Kidney (tissue), 13 donors: ENCODE measurements at regions not wholly inside any gene's neighbourhood (a gene's known extent, or its start where the extent isn't known, plus 50 kb on each side); places are given as distances from the start of the nearest gene placed in this dataset.

ENCODE experiments used
- DNase-seq, 5 donors: peaks; one replicate each; pipeline ENCODE4 v3.0.0-alpha.2; 2013 to 2020
- FAIRE-seq: peaks from 2 replicates; lab custom pipeline; 2012; peaks lifted over from hg19 to GRCh38; lab: Jason Lieb, UNC
- H3K27ac ChIP-seq, 2 donors: one replicate each; pipeline ENCODE4 v1.7.0; 2013; ENCODE audit warnings: low read depth in 2 of 2, low read length in 2 of 2, inconsistent platforms in 1 of 2
- H3K27me3 ChIP-seq: one replicate; pipeline ENCODE4 v1.7.1; 2013; ENCODE audit warnings: low read length, inconsistent platforms; ENCODE audit not compliant: control insufficient read depth, insufficient read depth
- H3K36me3 ChIP-seq, 3 donors: one replicate each; pipeline versions ENCODE4 v1.7.0 to v1.7.1; 2013; ENCODE audit warnings: low read length in 3 of 3, control low read depth in 1 of 3, inconsistent platforms in 1 of 3; ENCODE audit not compliant: insufficient read depth in 3 of 3, control insufficient read depth in 2 of 3
- H3K4me1 ChIP-seq, 3 donors: one replicate each; pipeline versions ENCODE4 v1.7.0 to v1.7.1; 2013; ENCODE audit warnings: low read length in 3 of 3, inconsistent platforms in 1 of 3, low read depth in 1 of 3; ENCODE audit not compliant: control insufficient read depth in 2 of 3, insufficient read depth in 2 of 3
- H3K4me3 ChIP-seq, 3 donors: one replicate each; pipeline versions ENCODE4 v1.7.0 to v1.8.1; 2013; ENCODE audit warnings: low read length in 3 of 3, control low read depth in 1 of 3, inconsistent platforms in 1 of 3
- H3K9ac ChIP-seq, 3 donors: one replicate each; pipeline versions ENCODE4 v1.7.0 to v1.7.1; 2013; ENCODE audit warnings: low read length in 3 of 3, control low read depth in 1 of 3, inconsistent platforms in 1 of 3
- H3K9me3 ChIP-seq, 3 donors: one replicate each; pipeline versions ENCODE4 v1.7.0 to v1.7.1; 2013; ENCODE audit warnings: low read length in 3 of 3, control low read depth in 1 of 3, inconsistent platforms in 1 of 3; ENCODE audit not compliant: control insufficient read depth in 2 of 3, insufficient read depth in 1 of 3
- CTCF ChIP-seq: IDR thresholded peaks from 3 replicates; pipeline ENCODE4 v1.5.1; 2012; ENCODE audit warnings: mild to moderate bottlenecking, moderate library complexity, borderline replicate concordance; ENCODE audit not compliant: insufficient read depth; ENCODE audit errors: extremely low read depth
- intact Hi-C: fragments of 100-400 bp; cut with DNase I; formaldehyde crosslinking; loops from one replicate; pipeline ENCODE4 v1.11.1; 2022
- donor health status: control.
- donor health status: control.
- donor health status: control.
- donor health status: control.
- donor health status: control.
- donor health status: DM: yes; HTN: yes; CAD: no.
- donor health status: Normal renal cell carcinoma (clear cell type).

- Histone ChIP-seq H3K4me1 (no peaks in the 10 kb centered on the region), H3K36me3 (no peaks in the 10 kb centered on the region), H3K4me3 (no peak overlapping the region), H3K27me3 (no peaks in the 10 kb centered on the region), H3K27ac (no peak overlapping the region), H3K9ac (no peak overlapping the region), H3K9me3 (no peaks in the 10 kb centered on the region)
- intact Hi-C loops = no loop called here
- no peak for TF ChIP-seq CTCF
- DNase-seq (no peak), FAIRE-seq (no peak)
Observed at GRCh38 chr9:15372455-15372854, 50.2 kb upstream of the SNAPC3 start.

GRCh38 chr9:15371448-15371845 is 51.2 kb upstream of the SNAPC3 start:
- FAIRE-seq = no peak
- no peak for TF ChIP-seq CTCF

DNA sequence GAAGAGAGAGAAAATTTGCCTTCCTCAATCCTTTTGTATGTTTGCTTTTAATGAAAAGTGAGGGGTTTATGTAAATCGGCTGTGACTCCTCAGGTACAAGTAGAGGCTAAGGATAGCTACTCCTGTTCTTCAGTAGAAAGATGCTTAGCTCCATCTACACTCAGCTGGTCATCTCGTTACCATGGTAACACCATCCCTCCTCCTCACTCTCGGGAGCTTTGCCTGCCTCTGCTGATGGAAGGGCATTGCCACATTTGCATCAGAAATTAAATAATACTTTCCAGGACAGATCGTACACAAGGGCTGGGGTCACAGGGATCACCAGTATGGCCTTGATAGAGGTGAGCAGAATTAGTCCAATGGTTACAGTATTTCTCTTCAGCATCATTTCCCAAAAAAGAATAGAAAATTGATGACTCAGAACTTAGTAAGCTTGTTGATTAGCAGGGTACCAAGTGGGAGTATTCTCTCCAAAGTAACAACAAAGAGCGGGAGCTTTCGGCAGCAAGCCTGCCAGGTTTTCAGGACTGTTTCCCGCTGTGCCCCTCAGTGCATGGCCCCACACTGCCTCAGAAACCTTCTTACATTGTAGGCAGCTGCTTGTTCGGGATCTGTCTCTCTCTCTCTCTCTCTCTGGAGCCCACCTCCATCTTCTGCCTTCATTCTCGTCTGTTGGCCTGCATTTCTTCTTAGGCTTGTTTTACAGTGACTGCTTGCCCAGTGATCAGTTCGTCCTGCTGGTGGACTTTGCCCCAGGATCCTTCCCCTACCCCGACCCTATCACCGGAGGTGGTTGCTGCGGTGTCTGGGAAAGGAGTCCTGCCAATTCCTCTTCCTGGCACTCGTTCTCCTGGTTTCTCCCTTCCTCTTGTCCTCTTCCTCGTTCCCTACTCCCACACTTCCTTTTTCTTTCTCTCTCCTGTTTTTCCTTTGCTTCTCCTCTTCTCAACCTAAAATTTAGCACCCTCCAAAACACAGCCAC is 51.9 kb upstream of the SNAPC3 start:
- H3K9ac ChIP-seq = no peak overlapping the region
- no peaks in the 10 kb centered on the region for H3K27me3 ChIP-seq
- H3K9me3 ChIP-seq = no peaks in the 10 kb centered on the region
- H3K27ac ChIP-seq = no peak overlapping the region
- intact Hi-C loops = no loop called here
- no peak for DNase-seq
- FAIRE-seq = no peak
- H3K4me1 ChIP-seq = no peaks in the 10 kb centered on the region
- TF ChIP-seq CTCF = no peak
- H3K36me3 ChIP-seq = no peaks in the 10 kb centered on the region
- no peak overlapping the region for H3K4me3 ChIP-seq

More at GRCh38 chr9:15371448-15371845, 51.2 kb upstream of the SNAPC3 start:
- Histone ChIP-seq H3K27ac (no peak overlapping the region), H3K4me3 (no peak overlapping the region), H3K4me1 (no peaks in the 10 kb centered on the region), H3K36me3 (no peaks in the 10 kb centered on the region), H3K27me3 (no peaks in the 10 kb centered on the region), H3K9me3 (no peaks in the 10 kb centered on the region), H3K9ac (no peak overlapping the region)
- intact Hi-C loops = no loop called here
- DNase-seq = no peak
